OCI-LY1 (cell line): ENCODE measurements at regions not wholly inside any gene's neighbourhood (a gene's known extent, or its start where the extent isn't known, plus 50 kb on each side); places are given as distances from the start of the nearest gene placed in this dataset.
"Not testable (repeated sequence)": the region's sequence is repeated elsewhere in the genome, so short reads cannot be mapped to it uniquely, and the experiment has no call there.

Experiments
- H2AFZ ChIP-seq: fragments of 200-600 bp; sonication (generic), shearing (Covaris generic); 2 replicates; pipeline ENCODE4 v1.6.0; 2014; ENCODE audit warnings: antibody characterized with exemption, mild to moderate bottlenecking, low read length
- H3F3A ChIP-seq: fragments of 200-600 bp; sonication (generic), shearing (Covaris generic); 2 replicates; pipeline ENCODE4 v1.6.0; 2014; ENCODE audit warnings: mild to moderate bottlenecking, antibody characterized with exemption, low read length, moderate library complexity; ENCODE audit not compliant: insufficient read depth
- H3K27ac ChIP-seq: fragments of 200-600 bp; sonication (generic); 2 replicates; pipeline ENCODE4 v1.5.1; 2014; ENCODE audit warnings: low read length, mixed run types, mild to moderate bottlenecking, low read depth; ENCODE audit not compliant: poor library complexity, severe bottlenecking
- H3K27me3 ChIP-seq: fragments of 200-600 bp; sonication (generic); 2 replicates; pipeline ENCODE4 v1.6.0; 2014; ENCODE audit warnings: antibody characterized with exemption, mild to moderate bottlenecking, low read length, moderate library complexity; ENCODE audit not compliant: insufficient read depth
- H3K36me3 ChIP-seq: fragments of 200-600 bp; sonication (generic); 2 replicates; pipeline ENCODE4 v1.6.1; 2014; ENCODE audit warnings: mild to moderate bottlenecking, antibody characterized with exemption, low read length, moderate library complexity, mixed read lengths; ENCODE audit not compliant: insufficient read depth
- H3K4me1 ChIP-seq: fragments of 200-600 bp; sonication (generic); 2 replicates; pipeline ENCODE4 v1.5.1; 2014; ENCODE audit warnings: mild to moderate bottlenecking, low read length, moderate library complexity; ENCODE audit not compliant: insufficient read depth, severe bottlenecking
- H3K4me2 ChIP-seq: fragments of 200-600 bp; sonication (generic), shearing (Covaris generic); 2 replicates; pipeline ENCODE4 v1.6.1; 2014; ENCODE audit warnings: low read length
- H3K4me3 ChIP-seq: fragments of 200-600 bp; sonication (generic); 2 replicates; pipeline ENCODE4 v1.5.1; 2014; ENCODE audit warnings: low read length, low read depth, mild to moderate bottlenecking, mixed read lengths; ENCODE audit not compliant: poor library complexity, severe bottlenecking
- H3K79me2 ChIP-seq: fragments of 200-600 bp; shearing (Covaris generic); 2 replicates; pipeline ENCODE4 v1.6.1; 2016; ENCODE audit warnings: mixed run types, low read length, mixed read lengths; ENCODE audit not compliant: insufficient read depth
- H3K9ac ChIP-seq: fragments of 200-600 bp; sonication (generic), shearing (Covaris generic); 2 replicates; pipeline ENCODE4 v1.6.1; 2014; ENCODE audit warnings: mild to moderate bottlenecking, low read length, mixed read lengths
- H3K9me2 ChIP-seq: fragments of 200-600 bp; sonication (generic), shearing (Covaris generic); 2 replicates; pipeline ENCODE4 v1.6.1; 2014; ENCODE audit warnings: low read depth, mild to moderate bottlenecking, low read length, mixed read lengths
- H3K9me3 ChIP-seq: fragments of 200-600 bp; shearing (Covaris generic); 2 replicates; pipeline ENCODE4 v1.6.1; 2014; ENCODE audit warnings: low read length, mixed read lengths
- H4K20me1 ChIP-seq: fragments of 200-600 bp; sonication (generic), shearing (Covaris generic); 2 replicates; pipeline ENCODE4 v1.6.0; 2016; ENCODE audit warnings: mild to moderate bottlenecking, low read length; ENCODE audit not compliant: insufficient read depth
- CTCF ChIP-seq: fragments of 200-600 bp; sonication (generic), shearing (Covaris generic); IDR thresholded peaks from 2 replicates; pipeline ENCODE4 v1.5.1; 2017; ENCODE audit warnings: mild to moderate bottlenecking, antibody characterized with exemption, low read length, moderate library complexity, mixed read lengths
- EZH2 ChIP-seq: fragments of 200-600 bp; sonication (generic), shearing (Covaris generic); IDR thresholded peaks from 2 replicates; pipeline ENCODE4 v1.8.0; 2017; ENCODE audit warnings: borderline replicate concordance, mixed run types, mild to moderate bottlenecking, antibody characterized with exemption, low read length, moderate library complexity, mixed read lengths

GRCh38 chr3:162721736-162722135, 1225.1 kb downstream of the OTOL1 start:
- H3K9ac ChIP-seq = no peak overlapping the region
- no peaks in the 10 kb centered on the region for H3K79me2 ChIP-seq
- no peaks in the 10 kb centered on the region for H3K9me2 ChIP-seq
- no peaks in the 10 kb centered on the region for H3F3A ChIP-seq
- no peak overlapping the region for H3K27ac ChIP-seq
- no peak overlapping the region for H3K4me3 ChIP-seq
- H2AFZ ChIP-seq = no peak overlapping the region
- H3K4me1 ChIP-seq = no peaks in the 10 kb centered on the region
- no peak for TF ChIP-seq CTCF
- no peak for TF ChIP-seq EZH2
- no peaks in the 10 kb centered on the region for H3K27me3 ChIP-seq
- no peaks in the 10 kb centered on the region for H3K9me3 ChIP-seq
- no peak overlapping the region for H3K4me2 ChIP-seq
- H3K36me3 ChIP-seq = no peaks in the 10 kb centered on the region
- H4K20me1 ChIP-seq = no peaks in the 10 kb centered on the region

GRCh38 chr3:162722337-162722736, 1225.7 kb downstream of the OTOL1 start:
- no peak overlapping the region for H3K9ac ChIP-seq
- H3K27me3 ChIP-seq = no peaks in the 10 kb centered on the region
- TF ChIP-seq EZH2 = no peak
- TF ChIP-seq CTCF = no peak

GRCh38 chr3:162722796-162723195, 1226.2 kb downstream of the OTOL1 start:
- not testable (repeated sequence) for H3K9me3 ChIP-seq, H3K4me2 ChIP-seq, H4K20me1 ChIP-seq, H3K27me3 ChIP-seq, H3F3A ChIP-seq, H3K4me1 ChIP-seq, H3K4me3 ChIP-seq, H3K36me3 ChIP-seq, H3K79me2 ChIP-seq, H3K27ac ChIP-seq, H3K9ac ChIP-seq, H2AFZ ChIP-seq, H3K9me2 ChIP-seq

More at GRCh38 chr3:162722337-162722736, 1225.7 kb downstream of the OTOL1 start:
- Histone ChIP-seq H4K20me1 (no peaks in the 10 kb centered on the region), H3K27ac (no peak overlapping the region), H3K4me3 (no peak overlapping the region), H3K4me1 (no peaks in the 10 kb centered on the region), H3K4me2 (no peak overlapping the region), H3K36me3 (no peaks in the 10 kb centered on the region), H3K9me3 (no peaks in the 10 kb centered on the region), H2AFZ (no peak overlapping the region), H3K9me2 (no peaks in the 10 kb centered on the region), H3K79me2 (no peaks in the 10 kb centered on the region), H3F3A (no peaks in the 10 kb centered on the region)

- Histone ChIP-seq H3K4me3 (no peak overlapping the region), H3K79me2 (no peaks in the 10 kb centered on the region), H3F3A (no peaks in the 10 kb centered on the region), H3K9ac (no peak overlapping the region), H4K20me1 (no peaks in the 10 kb centered on the region), H3K9me2 (peaks cover 9% of the 10 kb centered on the region), H3K27ac (no peak overlapping the region), H2AFZ (no peak overlapping the region), H3K4me1 (no peaks in the 10 kb centered on the region), H3K4me2 (no peak overlapping the region), H3K9me3 (no peaks in the 10 kb centered on the region), H3K36me3 (no peaks in the 10 kb centered on the region), H3K27me3 (no peaks in the 10 kb centered on the region)
- TF ChIP-seq CTCF (no peak), EZH2 (no peak)
Measured at GRCh38 chr3:162729686-162730085, 1233.1 kb downstream of the OTOL1 start.

GRCh38 chr3:162731961-162732360, 1235.4 kb downstream of the OTOL1 start:
- H3K4me3 ChIP-seq, H3K27me3 ChIP-seq, H3K79me2 ChIP-seq, H3F3A ChIP-seq, H3K9me3 ChIP-seq, H3K27ac ChIP-seq, H3K9ac ChIP-seq, H3K4me2 ChIP-seq, H3K4me1 ChIP-seq, H3K9me2 ChIP-seq, H3K36me3 ChIP-seq, H2AFZ ChIP-seq, H4K20me1 ChIP-seq: not testable (repeated sequence)
